HG02623 (cell line): ENCODE measurements at regions not wholly inside any gene's neighbourhood (a gene's known extent, or its start where the extent isn't known, plus 50 kb on each side); places are given as distances from the start of the nearest gene placed in this dataset.

ENCODE experiments used
- ATAC-seq: cut with Tn5 transposase; IDR thresholded peaks from one replicate; pipeline ENCODE4 v1.9.1; 2021; ENCODE audit warnings: moderate library complexity; ENCODE audit not compliant: unreplicated experiment

DNA sequence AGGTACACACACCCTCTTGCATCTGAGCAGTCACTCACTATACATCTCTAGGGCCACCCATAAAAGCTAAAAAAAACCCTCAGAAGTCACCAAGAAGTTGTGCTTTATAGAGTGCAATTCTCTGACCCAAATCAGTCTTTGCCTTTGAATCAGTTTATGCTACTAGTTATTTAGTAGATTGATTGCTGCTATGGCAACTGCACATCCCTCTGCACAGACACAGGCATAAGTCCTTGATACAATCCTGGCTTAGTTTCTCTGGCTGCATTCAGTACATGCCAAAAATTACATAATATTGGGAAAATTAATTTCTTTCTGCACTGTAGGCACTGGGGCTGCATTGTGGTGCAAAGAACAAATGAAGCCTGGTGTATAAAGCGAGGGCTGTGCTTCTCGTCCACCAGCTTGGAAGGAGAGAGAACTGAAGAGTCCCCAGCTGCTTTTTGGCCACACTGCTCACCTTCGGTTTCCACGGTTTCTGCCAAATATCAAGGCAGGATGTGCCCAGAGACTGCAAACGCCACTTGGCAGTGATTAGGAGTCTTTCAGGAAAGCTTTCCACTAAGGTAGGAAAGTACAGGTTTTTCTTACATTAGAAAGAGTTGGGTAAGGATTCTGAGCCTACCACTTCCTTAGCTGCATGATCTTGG, 258.4 kb downstream of the ELAVL2 start:
- no peak for ATAC-seq

DNA sequence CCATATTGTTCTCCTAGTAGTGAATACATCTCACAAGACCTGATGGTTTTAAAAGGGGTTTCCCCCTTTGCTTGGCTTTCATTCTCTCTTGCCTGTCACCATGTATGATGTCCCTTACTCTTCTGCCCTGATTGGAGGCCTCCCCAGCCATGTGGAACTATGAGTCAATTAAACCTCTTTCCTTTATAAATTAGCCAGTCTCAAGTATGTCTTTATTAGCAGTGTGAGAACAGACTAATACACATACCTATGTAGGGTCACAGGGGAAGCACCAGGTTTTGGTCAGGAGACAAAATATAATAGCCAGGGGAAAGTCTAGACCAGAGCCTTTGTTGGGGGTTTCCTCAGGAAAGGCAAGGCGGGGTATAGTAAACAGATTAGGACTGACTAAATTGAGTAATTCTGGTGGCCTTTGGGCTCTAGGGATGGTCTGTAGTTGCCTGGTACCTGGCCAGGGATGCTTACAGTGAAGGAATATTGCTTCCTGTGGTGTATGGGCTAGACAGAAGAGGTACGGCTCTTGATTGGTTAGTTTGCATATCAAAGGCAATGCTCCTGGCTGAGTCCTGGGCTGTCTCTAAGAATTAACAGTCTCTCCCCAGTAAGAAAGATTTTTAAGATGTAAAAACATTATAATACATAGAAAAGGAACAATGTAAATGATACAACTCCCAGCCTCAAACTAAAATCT, 254.5 kb downstream of the ELAVL2 start:
- peak; percentile 52 for ATAC-seq

DNA sequence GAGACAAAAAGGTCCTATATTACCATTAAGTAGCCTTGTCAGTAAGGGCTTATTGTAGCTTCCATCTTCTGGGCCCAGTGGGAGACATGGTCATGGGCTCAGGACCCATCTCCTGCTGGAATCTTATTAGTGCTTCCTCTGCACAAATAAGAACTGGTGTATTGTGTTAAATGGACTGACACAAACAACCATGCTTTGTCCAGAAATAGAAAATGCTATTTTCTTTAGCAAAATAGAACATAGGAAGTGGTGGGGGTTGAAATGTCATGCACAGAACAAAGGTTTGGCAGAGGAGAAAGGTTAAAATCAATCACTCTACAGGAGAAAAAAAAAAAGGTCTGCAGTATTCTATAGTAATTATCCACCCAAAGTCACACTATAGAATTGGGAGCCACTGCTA, 252.2 kb downstream of the ELAVL2 start:
- ATAC-seq: no peak

DNA sequence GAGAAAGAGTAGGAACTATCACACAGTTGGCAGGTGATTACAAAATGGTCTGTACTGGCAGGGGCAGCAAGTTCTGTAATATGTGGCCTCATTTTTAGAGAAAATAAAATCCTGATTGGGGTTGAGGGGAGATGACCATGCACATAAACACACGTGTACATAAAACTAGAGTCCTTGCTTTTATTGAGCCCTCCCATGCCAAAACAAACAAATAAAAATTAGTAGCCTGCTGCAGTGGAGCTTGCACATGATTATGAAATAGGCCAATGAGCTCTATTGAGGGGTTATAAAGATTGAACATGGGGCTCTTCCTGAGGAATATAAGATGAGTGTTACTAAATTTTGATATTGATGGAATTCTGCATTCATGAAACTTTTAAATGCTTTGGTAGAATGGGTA, 248.4 kb downstream of the ELAVL2 start:
- ATAC-seq: no peak

DNA sequence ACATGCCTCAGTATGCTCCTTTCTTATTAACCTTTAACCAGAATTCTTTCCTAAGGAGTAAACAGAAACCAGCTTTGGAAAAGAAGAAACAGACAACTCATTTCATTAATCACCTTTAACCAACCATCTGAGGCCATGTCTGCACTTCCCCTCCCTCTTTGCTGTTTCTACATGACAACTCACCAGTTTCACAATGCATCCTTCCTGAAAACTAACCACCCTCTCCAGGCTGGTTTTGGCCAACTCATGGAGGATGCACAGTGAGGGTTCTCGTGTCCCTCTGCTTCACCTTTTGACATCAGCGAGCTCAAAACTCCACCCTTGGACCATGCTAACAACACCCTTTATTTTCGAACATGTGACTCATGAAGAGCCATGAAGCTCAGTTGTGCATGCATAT, 244.1 kb downstream of the ELAVL2 start:
- no peak for ATAC-seq

DNA sequence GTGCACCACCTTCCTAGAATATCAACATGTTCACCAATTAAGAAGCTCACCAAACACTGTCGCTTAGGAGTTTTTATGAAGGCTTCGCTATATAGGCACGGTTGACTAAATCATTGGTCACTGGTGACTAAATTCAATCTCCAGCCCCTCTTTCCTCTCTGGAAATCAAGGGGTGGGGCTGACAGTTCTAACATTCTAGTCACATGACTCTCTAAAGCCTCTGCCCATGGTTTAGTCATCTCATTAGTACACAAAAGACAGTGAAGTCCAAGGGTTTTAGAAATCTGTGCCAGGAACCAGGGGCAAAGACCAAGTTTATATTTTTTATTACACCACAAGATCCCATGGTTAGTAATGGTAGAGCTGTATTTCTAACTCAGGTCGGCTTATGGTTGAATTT, 243.2 kb downstream of the ELAVL2 start:
- no peak for ATAC-seq

DNA sequence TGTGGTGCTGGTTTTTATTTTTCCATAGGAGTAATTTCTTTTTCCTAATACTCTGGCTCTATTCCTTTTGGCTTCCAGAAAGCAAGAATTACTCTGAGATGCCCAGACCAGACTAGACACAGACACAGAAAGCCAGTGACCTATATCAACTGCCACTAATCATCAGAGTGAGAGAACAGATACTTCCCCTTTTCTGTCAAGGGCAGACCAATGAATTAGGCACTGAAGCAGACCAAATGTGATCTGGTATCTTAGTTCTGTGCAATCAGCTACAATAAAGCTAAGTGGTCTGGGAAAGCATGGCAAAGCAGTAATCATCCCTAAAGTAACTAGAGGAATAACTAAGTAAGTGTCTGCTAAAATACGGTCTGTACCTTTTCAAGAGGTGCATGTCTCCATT, 239.1 kb downstream of the ELAVL2 start:
- ATAC-seq: no peak

DNA sequence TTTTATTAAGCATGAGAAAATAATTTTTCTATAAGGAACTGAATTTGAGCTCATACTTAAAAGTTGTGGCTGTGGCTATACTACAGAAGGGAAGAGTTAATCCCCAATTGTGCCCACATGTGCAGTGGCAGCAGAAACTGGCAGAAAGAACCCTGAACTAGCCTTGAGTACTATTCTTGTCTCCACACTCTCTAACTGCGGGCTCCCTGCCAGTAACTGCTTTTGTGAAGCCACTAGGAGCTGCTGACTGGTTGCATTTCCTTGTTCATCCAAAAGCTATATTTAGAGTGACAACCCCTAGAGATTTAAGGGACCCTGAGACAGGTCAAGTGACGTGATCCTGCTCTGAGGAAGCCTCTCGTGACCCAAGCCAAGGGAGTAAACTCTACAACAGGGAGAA, 238.6 kb downstream of the ELAVL2 start:
- ATAC-seq: no peak

DNA sequence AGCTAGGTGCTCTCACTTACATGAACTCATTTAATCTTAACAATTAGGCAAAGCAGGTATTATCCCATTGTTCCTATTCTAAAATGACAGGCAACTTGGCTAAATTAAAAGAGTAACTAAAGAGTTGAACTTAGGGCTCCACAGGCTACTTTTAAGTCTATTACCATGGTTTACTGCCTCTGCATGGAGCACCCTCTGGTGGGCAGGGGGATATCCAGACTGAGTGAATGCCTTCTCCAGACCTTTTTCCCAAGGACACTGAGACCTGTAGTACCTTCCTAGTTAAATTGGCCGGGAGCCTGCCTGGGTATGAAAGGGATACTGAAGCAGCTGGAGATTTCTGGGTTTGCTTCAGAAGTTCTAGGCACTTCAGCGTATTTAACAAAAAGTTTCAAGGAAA, 238.1 kb downstream of the ELAVL2 start:
- no peak for ATAC-seq

DNA sequence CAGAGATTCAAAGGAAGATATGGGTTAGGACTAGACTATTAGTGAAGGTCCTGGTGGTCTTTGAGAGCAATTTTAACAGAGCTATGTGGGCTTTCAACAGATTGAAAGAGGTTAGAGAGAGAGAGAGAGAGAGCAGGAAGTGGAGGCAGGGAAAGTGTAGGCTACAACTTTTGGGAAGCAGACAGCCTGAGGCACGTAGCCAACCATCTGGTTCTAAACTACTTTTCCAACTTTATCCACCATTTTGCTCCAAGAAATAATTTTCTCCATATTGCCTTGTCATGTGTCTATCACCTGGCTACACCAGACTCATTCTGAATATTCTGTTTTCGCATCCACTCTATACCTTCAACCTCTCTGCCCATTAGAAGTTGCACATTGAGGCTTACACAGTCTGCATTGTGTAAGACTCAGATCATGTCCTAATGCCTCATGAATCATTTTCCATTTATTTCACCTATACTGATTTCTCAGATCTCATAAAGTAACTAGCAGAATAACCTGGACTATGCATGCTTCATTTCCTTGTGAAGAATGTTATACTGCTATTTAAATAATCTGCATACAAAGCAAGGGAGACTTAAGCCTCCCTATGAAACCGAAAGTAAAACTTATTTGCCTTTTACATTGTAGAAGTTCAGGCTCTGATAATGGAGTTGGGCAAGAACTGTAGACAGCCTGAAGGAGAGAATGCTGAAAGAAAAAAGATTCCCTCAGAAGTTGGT, 235.6 kb downstream of the ELAVL2 start:
- no peak for ATAC-seq

DNA sequence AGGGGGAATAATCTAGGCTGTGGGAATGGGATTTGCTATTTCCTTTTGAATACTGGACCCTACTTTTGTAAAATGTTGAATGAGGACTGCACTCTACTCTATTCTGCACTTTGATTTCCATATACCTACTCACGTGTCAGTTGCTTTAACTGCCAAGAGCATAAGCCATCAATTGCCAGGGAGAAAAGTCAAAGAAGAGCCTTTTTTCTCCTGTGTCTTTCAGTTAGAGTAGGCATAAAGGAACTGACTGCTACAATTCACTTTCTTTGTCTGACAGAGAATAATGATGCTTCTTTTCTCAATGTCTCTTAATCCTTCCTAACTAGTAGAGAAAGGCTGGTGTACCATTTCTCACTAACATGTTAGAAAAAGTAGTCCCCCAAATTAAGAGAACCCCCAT, 231.6 kb downstream of the ELAVL2 start:
- ATAC-seq: no peak

DNA sequence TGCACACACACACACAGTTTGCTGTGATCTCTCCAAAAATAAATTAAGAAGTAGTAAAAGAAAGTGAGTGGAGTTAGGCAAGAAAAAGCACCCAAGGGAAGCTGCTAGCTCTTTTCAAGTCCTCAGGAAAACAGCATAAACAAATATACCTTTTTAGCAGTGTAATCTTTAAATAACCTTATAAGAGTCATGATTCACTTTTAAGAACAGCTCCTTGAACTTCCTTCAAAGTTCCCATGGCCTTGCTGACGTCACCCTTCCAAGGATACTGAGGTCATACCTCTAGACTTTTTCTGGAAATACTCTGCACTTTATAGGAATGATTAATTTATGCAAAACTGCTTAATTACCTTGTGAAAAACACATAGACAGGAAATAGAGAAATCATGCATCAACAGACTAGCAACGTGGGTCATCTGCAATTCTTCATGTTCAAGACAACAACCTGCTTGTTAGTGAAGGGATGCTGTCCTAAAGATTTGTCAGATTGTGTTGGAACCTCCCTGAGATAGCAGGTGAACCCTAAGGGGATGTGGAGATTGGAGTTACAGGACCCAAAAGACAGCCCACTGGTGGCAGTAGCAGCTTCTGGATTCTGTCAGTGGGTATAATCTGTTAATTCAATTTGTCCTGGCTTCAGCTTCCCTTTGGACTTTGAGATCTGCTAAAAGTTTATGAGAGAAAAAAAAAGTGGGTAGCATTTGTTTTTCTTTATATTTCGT, 229.0 kb downstream of the ELAVL2 start:
- no peak for ATAC-seq

DNA sequence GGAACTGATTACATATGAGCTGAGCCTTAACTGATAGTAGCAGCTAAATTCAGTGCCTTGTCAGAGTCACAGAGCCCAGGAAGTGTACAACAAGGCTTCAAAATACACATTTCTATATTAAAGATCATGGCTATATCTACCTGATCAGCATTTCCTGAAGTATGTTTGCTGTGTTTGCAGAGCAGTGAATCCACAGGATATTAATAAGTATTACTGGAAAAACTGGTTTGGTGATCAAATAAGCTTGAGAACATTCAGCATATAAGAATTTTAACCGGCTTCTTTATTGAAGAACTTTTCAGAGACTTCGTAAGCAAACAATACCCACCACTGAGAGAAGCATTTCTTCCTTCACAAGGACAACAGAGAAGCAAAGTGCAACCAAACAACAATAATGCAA, 227.0 kb downstream of the ELAVL2 start:
- no peak for ATAC-seq

DNA sequence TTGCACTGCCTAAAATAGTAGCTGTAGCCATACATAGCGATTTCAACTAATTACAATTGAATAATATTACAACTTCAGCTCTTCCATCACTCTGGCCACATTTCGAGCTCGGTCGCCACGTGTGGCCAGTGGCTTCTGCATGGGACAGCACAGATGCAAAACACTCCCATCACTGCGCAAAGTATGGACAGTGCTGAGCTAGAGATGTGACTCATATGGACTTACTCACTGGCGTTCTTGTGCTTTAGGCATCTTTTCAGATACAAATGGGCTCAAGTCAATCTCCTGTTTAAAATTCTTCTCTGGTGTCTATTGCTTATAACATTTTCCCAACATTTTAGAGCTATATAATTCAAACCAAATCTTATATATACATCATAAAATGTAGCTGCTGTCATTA, 222.7 kb downstream of the ELAVL2 start:
- no peak for ATAC-seq

DNA sequence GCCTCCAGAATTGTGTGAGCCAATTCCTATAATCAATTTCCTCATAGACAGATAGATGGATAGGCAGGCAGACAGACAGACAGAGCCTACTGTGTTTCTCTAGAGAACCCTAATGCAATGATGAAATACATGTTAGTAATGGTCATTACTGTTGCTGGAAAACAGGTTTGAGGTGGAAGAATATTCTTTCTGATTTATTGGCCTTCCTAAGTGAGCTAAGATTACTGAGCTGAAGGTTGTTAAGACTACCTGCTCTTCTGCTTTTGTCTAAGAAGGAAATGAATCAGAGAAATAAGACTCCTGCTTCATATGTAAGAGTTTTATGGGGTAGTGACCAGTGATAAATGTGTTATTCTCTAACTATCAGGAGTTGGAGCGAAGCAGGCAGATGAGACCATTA, 219.9 kb downstream of the ELAVL2 start:
- ATAC-seq: no peak

DNA sequence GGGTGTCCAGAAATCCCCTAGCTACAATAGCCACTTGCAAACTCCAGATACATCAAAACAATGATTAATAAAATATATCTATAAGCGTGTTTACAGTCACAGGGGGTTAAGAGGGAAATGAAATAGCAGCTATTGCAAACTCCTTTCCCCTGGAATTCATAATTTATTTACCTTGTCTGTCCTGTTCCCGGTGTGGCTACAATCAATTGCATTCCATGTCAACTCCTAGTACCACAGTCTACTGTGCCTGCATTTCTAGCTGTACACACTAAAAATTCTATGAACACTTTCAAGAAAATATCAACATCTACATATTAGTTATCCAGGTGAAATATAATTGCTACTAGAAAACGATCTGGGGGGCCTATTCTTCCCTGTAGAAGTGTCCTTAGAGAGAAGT, 217.6 kb downstream of the ELAVL2 start:
- ATAC-seq: no peak

DNA sequence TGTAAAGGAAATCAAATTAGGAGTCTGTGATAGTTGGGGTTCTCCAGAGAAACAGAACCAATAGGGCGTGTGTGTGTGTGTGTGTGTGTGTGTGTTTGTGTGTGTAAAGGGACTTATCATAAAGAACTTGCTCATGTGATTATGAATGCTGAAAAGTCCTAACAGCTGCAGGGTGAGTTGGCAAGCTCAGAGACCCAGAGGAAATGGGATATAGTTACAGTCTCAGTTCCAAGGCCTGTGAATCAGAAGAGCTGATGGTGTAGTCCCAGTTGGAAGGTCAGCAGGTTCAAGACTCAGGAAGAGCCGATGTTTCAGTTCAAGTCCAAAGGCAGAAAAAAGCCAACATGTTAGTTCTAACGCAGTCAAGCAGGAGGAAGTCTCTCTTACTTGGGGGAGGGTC, 214.2 kb downstream of the ELAVL2 start:
- no peak for ATAC-seq

DNA sequence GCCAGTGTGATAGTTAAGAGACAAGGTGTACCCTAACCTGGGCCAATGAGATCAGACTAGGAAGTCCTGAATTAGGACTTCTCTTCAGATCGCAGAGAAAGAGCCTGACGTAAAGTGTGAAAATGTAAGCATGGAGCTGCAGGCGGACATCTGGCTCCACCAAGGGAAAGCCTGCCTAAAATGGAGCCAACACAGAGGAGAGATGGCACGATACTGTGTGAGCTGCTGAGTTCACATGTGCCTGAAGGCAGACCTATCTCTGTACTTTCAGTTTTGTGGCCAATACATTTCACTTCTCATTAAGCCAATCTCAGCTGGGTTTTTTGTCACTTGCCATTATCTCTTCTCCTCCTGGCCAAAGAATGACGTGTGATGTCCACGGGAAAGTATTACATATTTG, 210.5 kb downstream of the ELAVL2 start:
- no peak for ATAC-seq

DNA sequence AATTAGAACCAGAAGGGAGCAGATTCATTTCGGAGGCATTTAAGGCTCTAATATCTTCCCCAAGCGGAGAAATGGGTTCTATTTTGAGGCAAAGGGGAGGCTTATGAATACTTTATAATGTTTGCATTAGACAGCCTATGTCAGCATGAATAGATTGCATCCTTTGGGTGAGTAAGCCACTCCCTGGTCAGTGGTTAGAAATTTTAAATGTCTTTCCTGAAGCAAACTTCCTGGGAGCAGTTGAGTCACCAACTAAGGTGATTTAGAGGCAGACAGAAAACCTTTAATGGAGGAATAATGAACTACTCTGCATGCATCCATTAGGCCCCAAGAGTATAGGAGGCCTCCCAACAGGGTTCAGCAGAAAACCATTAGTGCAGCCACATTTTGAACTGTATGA, 204.9 kb downstream of the ELAVL2 start:
- no peak for ATAC-seq

DNA sequence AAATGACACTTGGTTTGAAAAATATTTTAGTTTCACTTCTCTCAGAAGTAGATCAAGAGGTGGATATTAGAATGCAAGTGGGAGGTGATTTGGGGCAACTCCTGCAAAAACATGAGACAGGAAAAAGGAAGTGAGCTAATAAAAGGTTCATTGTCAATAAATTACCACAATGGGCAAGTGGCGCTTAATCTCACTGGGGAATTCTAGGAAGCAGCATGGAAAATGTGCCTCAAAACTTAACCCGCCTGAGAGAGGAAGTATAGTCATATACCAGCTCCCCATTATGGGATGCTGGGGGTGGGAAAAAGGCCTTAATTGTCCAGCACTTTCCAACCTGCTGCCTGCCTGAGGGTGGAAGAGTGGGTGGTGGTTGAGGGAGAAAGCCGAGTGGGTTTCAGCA, 204.1 kb downstream of the ELAVL2 start:
- ATAC-seq: no peak

DNA sequence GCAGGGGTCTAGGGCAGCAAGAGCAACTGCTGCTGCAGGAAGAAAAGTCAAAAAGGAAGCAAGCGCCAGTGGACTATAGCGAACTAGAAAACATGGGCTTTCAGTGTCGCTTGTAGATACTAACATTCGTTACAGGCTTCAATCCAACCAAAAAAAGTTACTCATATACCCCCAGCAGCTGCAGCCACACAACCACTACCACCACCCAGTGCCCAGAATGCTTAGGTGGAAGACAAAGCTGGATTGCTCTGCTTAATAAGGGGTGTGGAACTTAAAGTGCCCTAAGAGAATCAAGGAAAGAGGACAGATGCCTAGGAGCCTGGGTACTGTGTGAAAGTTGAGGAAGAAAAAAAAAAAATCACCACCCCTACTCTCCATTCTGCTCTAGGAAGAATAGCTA, 203.6 kb downstream of the ELAVL2 start:
- ATAC-seq: no peak

DNA sequence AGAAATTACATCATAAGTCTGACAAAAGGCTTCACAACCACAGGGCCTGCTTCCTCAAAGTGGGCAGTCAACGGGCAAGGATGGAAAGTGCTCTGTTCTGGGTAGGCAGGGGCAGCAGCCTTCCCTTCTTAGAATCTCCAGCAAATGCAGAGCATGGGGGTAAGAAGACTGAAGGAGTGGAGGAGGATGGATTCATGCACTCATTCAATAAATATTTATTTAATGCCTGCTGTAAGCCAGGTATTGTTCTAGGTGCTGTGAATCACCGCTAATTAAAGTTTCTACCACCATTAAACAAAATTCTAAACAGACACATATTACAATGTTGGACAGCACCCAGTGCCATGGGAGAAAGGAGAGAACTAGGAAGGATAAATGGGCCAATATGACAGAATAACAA, 195.6 kb downstream of the ELAVL2 start:
- ATAC-seq: no peak
